ENCODE measurements at regions not wholly inside any gene's neighbourhood (a gene's known extent, or its start where the extent isn't known, plus 50 kb on each side); places are given as distances from the start of the nearest gene placed in this dataset.

DNA sequence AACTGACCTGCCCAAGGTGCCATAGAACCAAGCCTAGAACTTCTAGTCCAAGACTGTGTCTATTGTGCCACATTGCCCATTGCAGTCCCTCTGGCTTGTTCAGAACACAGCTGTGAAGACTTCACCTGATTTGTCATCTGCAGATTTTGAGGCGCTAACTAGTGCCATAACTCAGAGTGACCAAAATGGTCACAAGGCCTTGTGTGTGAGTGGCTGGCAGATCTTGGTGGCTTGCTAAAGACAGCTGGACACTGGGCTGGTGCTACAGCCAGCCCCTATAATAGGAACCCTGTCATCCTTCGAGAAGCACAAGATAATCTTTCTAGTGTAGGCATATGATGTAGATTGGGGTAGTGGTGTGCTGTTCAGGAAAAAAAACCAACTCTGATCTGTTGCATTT lies 63.7 kb upstream of the IFNLR1 start:
- TF ChIP-seq, protein P1, sequence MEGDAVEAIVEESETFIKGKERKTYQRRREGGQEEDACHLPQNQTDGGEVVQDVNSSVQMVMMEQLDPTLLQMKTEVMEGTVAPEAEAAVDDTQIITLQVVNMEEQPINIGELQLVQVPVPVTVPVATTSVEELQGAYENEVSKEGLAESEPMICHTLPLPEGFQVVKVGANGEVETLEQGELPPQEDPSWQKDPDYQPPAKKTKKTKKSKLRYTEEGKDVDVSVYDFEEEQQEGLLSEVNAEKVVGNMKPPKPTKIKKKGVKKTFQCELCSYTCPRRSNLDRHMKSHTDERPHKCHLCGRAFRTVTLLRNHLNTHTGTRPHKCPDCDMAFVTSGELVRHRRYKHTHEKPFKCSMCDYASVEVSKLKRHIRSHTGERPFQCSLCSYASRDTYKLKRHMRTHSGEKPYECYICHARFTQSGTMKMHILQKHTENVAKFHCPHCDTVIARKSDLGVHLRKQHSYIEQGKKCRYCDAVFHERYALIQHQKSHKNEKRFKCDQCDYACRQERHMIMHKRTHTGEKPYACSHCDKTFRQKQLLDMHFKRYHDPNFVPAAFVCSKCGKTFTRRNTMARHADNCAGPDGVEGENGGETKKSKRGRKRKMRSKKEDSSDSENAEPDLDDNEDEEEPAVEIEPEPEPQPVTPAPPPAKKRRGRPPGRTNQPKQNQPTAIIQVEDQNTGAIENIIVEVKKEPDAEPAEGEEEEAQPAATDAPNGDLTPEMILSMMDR (IDR thresholded peaks at IDR 0.05; ENCODE audit: control extremely low read depth in 1 of 3, insufficient read depth in 1 of 3, low read depth in 1 of 3, low read length in 3 of 3): no peak
- TF ChIP-seq CBX5 (IDR thresholded peaks at IDR 0.05; ENCODE audit: low read depth, low read length) (no peak), POLR2AphosphoS5 (IDR thresholded peaks at IDR 0.05; ENCODE audit: low read depth, low read length) (no peak), EZH2 (IDR thresholded peaks at IDR 0.05; ENCODE audit: low read depth, low read length, severe bottlenecking) (no peak), EGR1 (IDR thresholded peaks at IDR 0.05; ENCODE audit: borderline replicate concordance, low read depth, low read length) (no peak), YY1 (IDR thresholded peaks at IDR 0.05; ENCODE audit: low read depth, low read length) (no peak), POLR2A (IDR thresholded peaks at IDR 0.05; ENCODE audit: control extremely low read depth in 1 of 2, low read depth in 2 of 2, low read length in 2 of 2) (no peak), KDM1A (IDR thresholded peaks at IDR 0.05; ENCODE audit: borderline replicate concordance, low read length) (no peak), TEAD4 (IDR thresholded peaks at IDR 0.05; ENCODE audit: low read depth, low read length) (no peak), HDAC6 (IDR thresholded peaks at IDR 0.05; ENCODE audit: low read depth, low read length) (no peak), TAF1 (IDR thresholded peaks at IDR 0.05; ENCODE audit: low read depth, low read length) (no peak)

All from H1 (cell line).